A673 (cell line): ENCODE measurements at regions not wholly inside any gene's neighbourhood (a gene's known extent, or its start where the extent isn't known, plus 50 kb on each side); places are given as distances from the start of the nearest gene placed in this dataset.

Experiments used
- BruUV-seq: library from RNA; stranded (reverse); fragments of 400-500 nt; replicated peaks from 2 replicates; lab custom pipeline; 2021; lab: Mats Ljungman, UMichigan
- CTCF ChIA-PET: fragments of 300-600 bp; sonication (Branson Sonifier 250); formaldehyde crosslinking; loops from one replicate; lab custom pipeline; 2022; ENCODE audit warnings: antibody characterized with exemption; lab: Charles Lee
- POLR2A ChIA-PET: fragments of 300-600 bp; sonication (Branson Sonifier 250); formaldehyde crosslinking; loops from one replicate; lab custom pipeline; 2022; ENCODE audit warnings: antibody characterized with exemption; ENCODE audit not compliant: low non-redundant PET; lab: Charles Lee
- DNase-seq: peaks from one replicate; pipeline ENCODE4 v3.0.0-alpha.2; 2015; ENCODE audit warnings: low spot score
- H3K27ac ChIP-seq: fragments of 200-600 bp; sonication (generic); 2 replicates; pipeline ENCODE4 v1.5.1; 2016; ENCODE audit warnings: mixed run types, low read depth, mild to moderate bottlenecking, mixed read lengths, antibody characterized with exemption, low read length; ENCODE audit not compliant: poor library complexity, severe bottlenecking
- H3K27me3 ChIP-seq: fragments of 200-600 bp; sonication (generic); replicated peaks from 2 replicates; pipeline ENCODE4 v1.6.1; 2017; ENCODE audit warnings: mixed run types, low read depth, mild to moderate bottlenecking, mixed read lengths, antibody characterized with exemption, low read length; ENCODE audit not compliant: insufficient read depth, poor library complexity
- H3K36me3 ChIP-seq: fragments of 200-600 bp; sonication (generic); 2 replicates; pipeline ENCODE4 v1.6.1; 2016; ENCODE audit warnings: mixed run types, mild to moderate bottlenecking, mixed read lengths, antibody characterized with exemption, low read length; ENCODE audit not compliant: insufficient read depth, poor library complexity, severe bottlenecking
- H3K4me1 ChIP-seq: fragments of 200-600 bp; sonication (generic); 2 replicates; pipeline ENCODE4 v1.6.1; 2017; ENCODE audit warnings: mixed run types, mild to moderate bottlenecking, mixed read lengths, antibody characterized with exemption, low read length; ENCODE audit not compliant: insufficient read depth, poor library complexity, severe bottlenecking
- H3K4me3 ChIP-seq: fragments of 200-600 bp; sonication (generic); 2 replicates; pipeline ENCODE4 v1.5.1; 2016; ENCODE audit warnings: low read depth, mixed run types, mild to moderate bottlenecking, mixed read lengths, low read length; ENCODE audit not compliant: poor library complexity, severe bottlenecking
- H3K9me3 ChIP-seq: fragments of 200-600 bp; sonication (generic); 2 replicates; pipeline ENCODE4 v1.6.1; 2016; ENCODE audit warnings: mixed run types, low read depth, mild to moderate bottlenecking, mixed read lengths, antibody characterized with exemption, low read length; ENCODE audit not compliant: poor library complexity, severe bottlenecking
- CTCF ChIP-seq: fragments of 300-800, 200-600 bp; sonication (generic); conservative IDR thresholded peaks from 2 replicates; pipeline ENCODE4 v1.5.1; 2017; ENCODE audit warnings: low read depth, mild to moderate bottlenecking, antibody characterized with exemption, low read length, moderate library complexity, mixed read lengths
- EZH2 ChIP-seq: fragments of 200-600 bp; sonication (generic); IDR thresholded peaks from 2 replicates; pipeline ENCODE4 v1.6.1; 2017; ENCODE audit warnings: borderline replicate concordance, low read depth, mild to moderate bottlenecking, mixed read lengths, antibody characterized with exemption, low read length; ENCODE audit not compliant: poor library complexity, severe bottlenecking
- intact Hi-C: fragments of 100-400 bp; cut with micrococcal nuclease; formaldehyde crosslinking; loops from one replicate; pipeline ENCODE4 v1.10.0; 2022; ENCODE audit not compliant: unreplicated experiment

GRCh38 chr10:1855911-1856310 is 118.6 kb upstream of the ADARB2 start:
- intact Hi-C loops = no loop called here
- H3K27ac ChIP-seq = no peak overlapping the region
- H3K4me1 ChIP-seq = no peaks in the 10 kb centered on the region
- ChIA-PET CTCF (no interaction called here), POLR2A (no interaction called here)
- H3K27me3 ChIP-seq = peaks cover 76% of the 10 kb centered on the region
- TF ChIP-seq CTCF (no peak), EZH2 (no peak)
- H3K36me3 ChIP-seq = no peaks in the 10 kb centered on the region
- no peak for DNase-seq
- no peaks in the 10 kb centered on the region for H3K9me3 ChIP-seq
- no peak overlapping the region for H3K4me3 ChIP-seq
- no TSS peak for BruUV-seq

DNA sequence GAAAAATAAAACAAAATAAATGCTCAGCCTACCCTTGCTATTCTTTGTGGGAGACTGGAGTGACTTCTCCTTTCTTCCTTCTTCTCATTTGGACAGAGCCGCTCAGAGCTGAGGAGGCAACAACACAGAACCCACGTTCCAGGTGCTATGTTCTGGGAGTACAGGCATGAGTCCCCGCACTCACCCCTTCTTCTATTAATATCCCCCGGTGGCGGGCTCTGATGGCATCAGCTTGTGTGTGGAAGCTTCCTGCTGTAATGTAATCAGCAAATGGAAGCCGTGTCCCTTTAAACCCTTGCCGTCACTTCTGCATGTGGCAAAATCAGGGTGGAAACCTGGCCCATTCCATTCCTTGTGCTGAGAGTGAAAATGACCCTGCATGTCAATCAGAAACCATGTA is 116.9 kb upstream of the ADARB2 start:
- ChIA-PET POLR2A (no interaction called here), CTCF (no interaction called here)
- no peak overlapping the region for H3K4me3 ChIP-seq
- DNase-seq = no peak
- H3K27me3 ChIP-seq = peaks cover 73% of the 10 kb centered on the region
- BruUV-seq = no TSS peak
- no peaks in the 10 kb centered on the region for H3K9me3 ChIP-seq
- TF ChIP-seq CTCF = no peak
- TF ChIP-seq EZH2 = no peak
- H3K27ac ChIP-seq = no peak overlapping the region
- no peaks in the 10 kb centered on the region for H3K36me3 ChIP-seq
- intact Hi-C loops = no loop called here
- no peaks in the 10 kb centered on the region for H3K4me1 ChIP-seq

DNA sequence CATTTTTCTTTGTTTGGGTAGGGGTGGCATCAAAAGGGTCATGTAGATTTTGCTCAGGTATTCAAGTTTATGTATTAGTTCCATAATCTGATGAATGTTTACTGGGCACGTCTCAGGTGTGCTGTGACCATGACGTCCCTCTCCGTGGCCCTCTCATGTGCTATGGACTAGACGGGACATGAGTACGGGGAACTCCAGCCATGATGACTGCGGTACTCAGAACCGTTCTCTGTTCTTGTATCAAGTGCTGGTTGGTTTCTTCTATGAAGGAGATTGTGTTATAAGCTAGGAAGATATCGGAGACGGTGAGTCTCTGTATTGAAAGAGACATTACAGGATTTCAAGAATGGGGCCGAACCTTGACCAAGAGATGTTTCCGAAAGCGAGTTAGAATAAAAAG is 116.5 kb upstream of the ADARB2 start:
- DNase-seq = no peak
- H3K4me1 ChIP-seq = no peaks in the 10 kb centered on the region
- intact Hi-C loops = no loop called here
- no peak overlapping the region for H3K4me3 ChIP-seq
- ChIA-PET POLR2A (no interaction called here), CTCF (no interaction called here)
- TF ChIP-seq EZH2 = no peak
- no TSS peak for BruUV-seq
- H3K36me3 ChIP-seq = no peaks in the 10 kb centered on the region
- no peaks in the 10 kb centered on the region for H3K9me3 ChIP-seq
- H3K27ac ChIP-seq = no peak overlapping the region
- peaks cover 69% of the 10 kb centered on the region for H3K27me3 ChIP-seq

- TF ChIP-seq EZH2 (no peak), CTCF (no peak)
- no TSS peak for BruUV-seq
- no peak for DNase-seq
- ChIA-PET CTCF (no interaction called here), POLR2A (no interaction called here)
- no peak overlapping the region for H3K27ac ChIP-seq
- no peaks in the 10 kb centered on the region for H3K9me3 ChIP-seq
- no peak overlapping the region for H3K4me3 ChIP-seq
- intact Hi-C loops = no loop called here
- peaks cover 68% of the 10 kb centered on the region for H3K27me3 ChIP-seq
- no peaks in the 10 kb centered on the region for H3K4me1 ChIP-seq
- H3K36me3 ChIP-seq = no peaks in the 10 kb centered on the region
Observed at GRCh38 chr10:1852841-1853240, 115.5 kb upstream of the ADARB2 start.
